Stomach (tissue), 4 donors: ENCODE measurements at regions not wholly inside any gene's neighbourhood (a gene's known extent, or its start where the extent isn't known, plus 50 kb on each side); places are given as distances from the start of the nearest gene placed in this dataset.

Experiments
- CTCF ChIP-seq, 7 experiments: fragments of 450-650 bp in 4 of 7; fragments of 200-600 bp in 3 of 7; sonication (generic) in 3 of 7; IDR thresholded peaks; one replicate each; pipeline ENCODE4 v1.5.1; 2016 to 2019; ENCODE audit warnings: antibody characterized with exemption in 7 of 7, control low read depth in 2 of 7, mild to moderate bottlenecking in 1 of 7
- POLR2A ChIP-seq, 4 donors: fragments of 450-650 bp; IDR thresholded peaks; one replicate each; pipeline ENCODE4 v1.6.1; 2016; ENCODE audit warnings: antibody characterized with exemption in 4 of 4, control low read depth in 2 of 4, mild to moderate bottlenecking in 1 of 4, moderate library complexity in 1 of 4

DNA sequence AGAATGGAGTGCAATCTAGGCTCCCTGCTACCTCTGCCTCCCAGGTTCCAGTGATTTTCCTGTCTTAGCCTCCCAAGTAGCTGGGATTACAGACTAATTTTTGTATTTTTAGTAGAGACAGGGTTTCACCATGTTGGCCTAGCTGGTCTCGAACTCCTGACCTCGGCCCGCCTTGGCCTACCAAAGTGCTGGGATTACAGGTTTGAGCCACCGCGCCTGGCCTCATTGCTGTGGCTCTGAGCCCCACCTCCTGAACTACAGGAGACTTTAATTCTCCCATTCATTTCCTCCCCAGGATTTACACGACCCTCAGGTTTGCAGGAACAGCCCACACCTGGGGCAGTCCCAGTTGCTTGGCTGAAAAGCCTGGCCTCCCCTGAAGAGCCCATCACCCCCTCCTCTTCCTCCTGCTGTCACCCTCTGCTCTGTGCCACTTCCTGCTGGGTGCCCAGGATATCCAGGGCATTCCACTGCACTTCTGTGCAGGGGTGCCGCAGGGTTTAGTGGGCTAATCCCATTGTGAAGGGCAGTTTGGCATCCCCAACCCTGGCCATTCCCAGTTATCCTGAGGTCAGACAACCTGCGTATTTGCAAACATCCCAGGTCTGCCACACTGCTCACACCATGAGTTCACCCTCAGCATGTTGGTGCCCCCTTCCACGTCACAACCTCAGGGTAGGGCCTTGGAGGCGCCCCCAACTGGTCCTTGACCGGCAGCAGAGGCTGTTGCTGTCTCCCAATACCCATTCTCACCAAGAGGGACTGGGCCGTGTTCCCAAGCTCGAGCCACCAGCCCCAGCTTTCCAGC is 265.0 kb upstream of the IRX4 start:
- TF ChIP-seq CTCF (IDR thresholded peaks at IDR 0.05) (no peak), POLR2A (IDR thresholded peaks at IDR 0.05) (no peak)
